Keratinocyte (primary cell): ENCODE measurements at regions not wholly inside any gene's neighbourhood (a gene's known extent, or its start where the extent isn't known, plus 50 kb on each side); places are given as distances from the start of the nearest gene placed in this dataset.

Source experiments
- DNase-seq: peaks from one replicate; pipeline ENCODE4 v3.0.0-alpha.2; 2011; ENCODE audit warnings: low read depth, missing footprints, low spot score
- FAIRE-seq: peaks from 2 replicates; lab custom pipeline; 2011; peaks lifted over from hg19 to GRCh38; lab: Jason Lieb, UNC
- H2AFZ ChIP-seq: 2 replicates; pipeline ENCODE4 v1.6.0; 2012; ENCODE audit warnings: low read length, control low read depth, inconsistent platforms; ENCODE audit not compliant: control insufficient read depth
- H3K27ac ChIP-seq: 2 replicates; pipeline ENCODE4 v1.5.1; 2011; ENCODE audit warnings: low read length; ENCODE audit not compliant: control insufficient read depth, insufficient read depth
- H3K27me3 ChIP-seq: 3 replicates; pipeline ENCODE4 v1.6.0; 2011; ENCODE audit warnings: low read length; ENCODE audit not compliant: control insufficient read depth, insufficient read depth; ENCODE audit errors: extremely low read depth
- H3K36me3 ChIP-seq, 2 experiments: 2 replicates in 1 of 2; 3 replicates in 1 of 2; pipeline ENCODE4 v1.5.1; 2011; ENCODE audit warnings: low read length in 2 of 2, mild to moderate bottlenecking in 1 of 2; ENCODE audit not compliant: control insufficient read depth in 2 of 2, insufficient read depth in 2 of 2; ENCODE audit errors: extremely low read depth in 1 of 2
- H3K4me1 ChIP-seq: 3 replicates; pipeline ENCODE4 v1.5.1; 2011; ENCODE audit warnings: low read length; ENCODE audit not compliant: control insufficient read depth, insufficient read depth; ENCODE audit errors: extremely low read depth
- H3K4me2 ChIP-seq: 3 replicates; pipeline ENCODE4 v1.6.0; 2011; ENCODE audit warnings: low read depth, low read length; ENCODE audit not compliant: control insufficient read depth, insufficient read depth; ENCODE audit errors: extremely low read depth
- H3K4me3 ChIP-seq, 3 experiments: fragments of 200-600 bp in 1 of 3; sonication (generic) in 1 of 3; 2 replicates in 2 of 3; 3 replicates in 1 of 3; pipeline ENCODE4 v1.5.1; 2011 to 2016; ENCODE audit warnings: low read length in 3 of 3, mild to moderate bottlenecking in 3 of 3, control low read depth in 2 of 3, inconsistent platforms in 1 of 3, low read depth in 1 of 3, mixed read lengths in 1 of 3, mixed run types in 1 of 3, moderate library complexity in 1 of 3; ENCODE audit not compliant: control insufficient read depth in 2 of 3, insufficient read depth in 2 of 3; ENCODE audit errors: extremely low read depth in 1 of 3
- H3K79me2 ChIP-seq: 2 replicates; pipeline ENCODE4 v1.6.0; 2012; ENCODE audit warnings: low read length; ENCODE audit not compliant: control insufficient read depth, insufficient read depth
- H3K9ac ChIP-seq: 3 replicates; pipeline ENCODE4 v1.6.0; 2011; ENCODE audit warnings: low read length; ENCODE audit not compliant: control insufficient read depth, insufficient read depth; ENCODE audit errors: extremely low read depth
- H3K9me1 ChIP-seq: 3 replicates; pipeline ENCODE4 v1.6.0; 2011; ENCODE audit warnings: low read length; ENCODE audit not compliant: control insufficient read depth, insufficient read depth; ENCODE audit errors: extremely low read depth
- H3K9me3 ChIP-seq: 2 replicates; pipeline ENCODE4 v1.5.1; 2012; ENCODE audit warnings: low read depth, low read length; ENCODE audit not compliant: control insufficient read depth
- H4K20me1 ChIP-seq: 3 replicates; pipeline ENCODE4 v1.6.0; 2011; ENCODE audit warnings: low read length; ENCODE audit not compliant: control insufficient read depth, insufficient read depth; ENCODE audit errors: extremely low read depth
- CTCF ChIP-seq, 3 experiments: IDR thresholded peaks in 1 of 3; conservative IDR thresholded peaks in 1 of 3; optimal IDR thresholded peaks in 1 of 3; 2 replicates in 2 of 3; 3 replicates in 1 of 3; pipeline versions ENCODE3 to v1.5.1; 2011; ENCODE audit warnings: low read length in 3 of 3, mild to moderate bottlenecking in 3 of 3, moderate library complexity in 2 of 3, control low read depth in 1 of 3, inconsistent platforms in 1 of 3; ENCODE audit not compliant: insufficient read depth in 2 of 3; ENCODE audit errors: extremely low read depth in 1 of 3
- EZH2 ChIP-seq: IDR thresholded peaks from one replicate; pipeline ENCODE4 v1.6.1; 2012; ENCODE audit warnings: inconsistent platforms, mild to moderate bottlenecking, low read length, moderate library complexity
- dilution Hi-C: fragments of 300-500 bp; cut with MboI; formaldehyde crosslinking; loops from one replicate; pipeline ENCODE4 v1.7.0; 2020; ENCODE audit warnings: low sequenced_read_pairs; ENCODE audit not compliant: extremely low pct_ligation_motif_present

- DNase-seq (no peak), FAIRE-seq (no peak)
- no peaks in the 10 kb centered on the region for H3K9me3 ChIP-seq
- dilution Hi-C loops = no loop called here
- no peak overlapping the region for H3K9ac ChIP-seq
- TF ChIP-seq EZH2 = no peak
- no peak for TF ChIP-seq CTCF (optimal IDR thresholded peaks at IDR 0.05 in 1 of 3, IDR thresholded peaks at IDR 0.05 in 1 of 3, conservative IDR thresholded peaks at IDR 0.05 in 1 of 3; ENCODE audit: extremely low read depth in 1 of 3, insufficient read depth in 2 of 3, low read length in 3 of 3)
- H3K27me3 ChIP-seq = no peaks in the 10 kb centered on the region
- no peaks in the 10 kb centered on the region for H3K79me2 ChIP-seq
- H3K9me1 ChIP-seq = no peaks in the 10 kb centered on the region
- no peaks in the 10 kb centered on the region for H4K20me1 ChIP-seq
- H3K36me3 ChIP-seq = no peaks in the 10 kb centered on the region
- no peaks in the 10 kb centered on the region for H3K4me1 ChIP-seq
- H3K27ac ChIP-seq = no peak overlapping the region
- no peak overlapping the region for H3K4me2 ChIP-seq
- H2AFZ ChIP-seq = no peak overlapping the region
- no peak overlapping the region for H3K4me3 ChIP-seq
Observed at GRCh38 chr11:38788561-38788960, 2190.5 kb upstream of the RAG2 start.

- Histone ChIP-seq H3K4me1 (no peaks in the 10 kb centered on the region), H3K36me3 (no peaks in the 10 kb centered on the region), H3K9ac (no peak overlapping the region), H3K27ac (no peak overlapping the region), H3K4me2 (no peak overlapping the region), H3K9me1 (no peaks in the 10 kb centered on the region), H3K27me3 (no peaks in the 10 kb centered on the region), H3K4me3 (no peak overlapping the region), H3K9me3 (no peaks in the 10 kb centered on the region), H4K20me1 (no peaks in the 10 kb centered on the region), H2AFZ (no peak overlapping the region), H3K79me2 (no peaks in the 10 kb centered on the region)
- dilution Hi-C loops = no loop called here
- no peak for DNase-seq
- no peak for FAIRE-seq
- no peak for TF ChIP-seq CTCF (optimal IDR thresholded peaks at IDR 0.05 in 1 of 3, IDR thresholded peaks at IDR 0.05 in 1 of 3, conservative IDR thresholded peaks at IDR 0.05 in 1 of 3; ENCODE audit: extremely low read depth in 1 of 3, insufficient read depth in 2 of 3, low read length in 3 of 3)
- no peak for TF ChIP-seq EZH2
Observed at GRCh38 chr11:38784164-38784563, 2186.1 kb upstream of the RAG2 start.
